Neural cell (in vitro differentiated cells): ENCODE measurements at regions not wholly inside any gene's neighbourhood (a gene's known extent, or its start where the extent isn't known, plus 50 kb on each side); places are given as distances from the start of the nearest gene placed in this dataset.

Experiments used
- EP300 ChIP-seq: fragments of 450-650 bp; conservative IDR thresholded peaks from 2 replicates; pipeline ENCODE4 v1.6.1; 2014; ENCODE audit warnings: antibody characterized with exemption, mild to moderate bottlenecking, moderate library complexity; ENCODE audit not compliant: poor library complexity, severe bottlenecking
- EZH2 ChIP-seq: fragments of 200-600, 300-800 bp; shearing (Covaris generic), sonication (generic); IDR thresholded peaks from 2 replicates; pipeline ENCODE4 v1.6.1; 2014; ENCODE audit warnings: antibody characterized with exemption, low read length, borderline replicate concordance, mild to moderate bottlenecking; ENCODE audit not compliant: insufficient read depth, poor library complexity, severe bottlenecking
- RAD21 ChIP-seq: fragments of 450-650 bp; conservative IDR thresholded peaks from 2 replicates; pipeline ENCODE4 v1.6.1; 2014; ENCODE audit warnings: antibody characterized with exemption, mild to moderate bottlenecking, moderate library complexity
- TF ChIP-seq, protein P1 (sequence below): fragments of 450-650 bp; IDR thresholded peaks from 2 replicates; pipeline ENCODE4 v1.5.1; 2014; ENCODE audit warnings: antibody characterized with exemption, mild to moderate bottlenecking, moderate library complexity; ENCODE audit not compliant: poor library complexity, severe bottlenecking
- TF ChIP-seq, protein P2 (sequence below): IDR thresholded peaks from 2 replicates; pipeline ENCODE4 v1.6.1; 2012; ENCODE audit warnings: borderline replicate concordance

- TF ChIP-seq, protein P1, sequence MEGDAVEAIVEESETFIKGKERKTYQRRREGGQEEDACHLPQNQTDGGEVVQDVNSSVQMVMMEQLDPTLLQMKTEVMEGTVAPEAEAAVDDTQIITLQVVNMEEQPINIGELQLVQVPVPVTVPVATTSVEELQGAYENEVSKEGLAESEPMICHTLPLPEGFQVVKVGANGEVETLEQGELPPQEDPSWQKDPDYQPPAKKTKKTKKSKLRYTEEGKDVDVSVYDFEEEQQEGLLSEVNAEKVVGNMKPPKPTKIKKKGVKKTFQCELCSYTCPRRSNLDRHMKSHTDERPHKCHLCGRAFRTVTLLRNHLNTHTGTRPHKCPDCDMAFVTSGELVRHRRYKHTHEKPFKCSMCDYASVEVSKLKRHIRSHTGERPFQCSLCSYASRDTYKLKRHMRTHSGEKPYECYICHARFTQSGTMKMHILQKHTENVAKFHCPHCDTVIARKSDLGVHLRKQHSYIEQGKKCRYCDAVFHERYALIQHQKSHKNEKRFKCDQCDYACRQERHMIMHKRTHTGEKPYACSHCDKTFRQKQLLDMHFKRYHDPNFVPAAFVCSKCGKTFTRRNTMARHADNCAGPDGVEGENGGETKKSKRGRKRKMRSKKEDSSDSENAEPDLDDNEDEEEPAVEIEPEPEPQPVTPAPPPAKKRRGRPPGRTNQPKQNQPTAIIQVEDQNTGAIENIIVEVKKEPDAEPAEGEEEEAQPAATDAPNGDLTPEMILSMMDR = no peak
- TF ChIP-seq RAD21 (no peak), EZH2 (no peak), EP300 (no peak)
- TF ChIP-seq, protein P2, sequence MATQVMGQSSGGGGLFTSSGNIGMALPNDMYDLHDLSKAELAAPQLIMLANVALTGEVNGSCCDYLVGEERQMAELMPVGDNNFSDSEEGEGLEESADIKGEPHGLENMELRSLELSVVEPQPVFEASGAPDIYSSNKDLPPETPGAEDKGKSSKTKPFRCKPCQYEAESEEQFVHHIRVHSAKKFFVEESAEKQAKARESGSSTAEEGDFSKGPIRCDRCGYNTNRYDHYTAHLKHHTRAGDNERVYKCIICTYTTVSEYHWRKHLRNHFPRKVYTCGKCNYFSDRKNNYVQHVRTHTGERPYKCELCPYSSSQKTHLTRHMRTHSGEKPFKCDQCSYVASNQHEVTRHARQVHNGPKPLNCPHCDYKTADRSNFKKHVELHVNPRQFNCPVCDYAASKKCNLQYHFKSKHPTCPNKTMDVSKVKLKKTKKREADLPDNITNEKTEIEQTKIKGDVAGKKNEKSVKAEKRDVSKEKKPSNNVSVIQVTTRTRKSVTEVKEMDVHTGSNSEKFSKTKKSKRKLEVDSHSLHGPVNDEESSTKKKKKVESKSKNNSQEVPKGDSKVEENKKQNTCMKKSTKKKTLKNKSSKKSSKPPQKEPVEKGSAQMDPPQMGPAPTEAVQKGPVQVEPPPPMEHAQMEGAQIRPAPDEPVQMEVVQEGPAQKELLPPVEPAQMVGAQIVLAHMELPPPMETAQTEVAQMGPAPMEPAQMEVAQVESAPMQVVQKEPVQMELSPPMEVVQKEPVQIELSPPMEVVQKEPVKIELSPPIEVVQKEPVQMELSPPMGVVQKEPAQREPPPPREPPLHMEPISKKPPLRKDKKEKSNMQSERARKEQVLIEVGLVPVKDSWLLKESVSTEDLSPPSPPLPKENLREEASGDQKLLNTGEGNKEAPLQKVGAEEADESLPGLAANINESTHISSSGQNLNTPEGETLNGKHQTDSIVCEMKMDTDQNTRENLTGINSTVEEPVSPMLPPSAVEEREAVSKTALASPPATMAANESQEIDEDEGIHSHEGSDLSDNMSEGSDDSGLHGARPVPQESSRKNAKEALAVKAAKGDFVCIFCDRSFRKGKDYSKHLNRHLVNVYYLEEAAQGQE = no peak
Observed at GRCh38 chr9:107109324-107109723, 173.8 kb upstream of the RAD23B start.
